ENCODE measurements at regions not wholly inside any gene's neighbourhood (a gene's known extent, or its start where the extent isn't known, plus 50 kb on each side); places are given as distances from the start of the nearest gene placed in this dataset.

- DNase-seq (ENCODE audit: low read depth in 4 of 4, low spot score in 1 of 4) = no peak
Observed at GRCh38 chr10:64067859-64068258, 546.7 kb downstream of the REEP3 start.

GRCh38 chr10:64070241-64070640 is 549.0 kb downstream of the REEP3 start:
- DNase-seq (ENCODE audit: low read depth in 4 of 4, low spot score in 1 of 4) = no peak

GRCh38 chr10:64071218-64071617 is 550.0 kb downstream of the REEP3 start:
- DNase-seq (ENCODE audit: low read depth in 4 of 4, low spot score in 1 of 4) = no peak

GRCh38 chr10:64075604-64076003 is 554.4 kb downstream of the REEP3 start:
- no peak for DNase-seq (ENCODE audit: low read depth in 4 of 4, low spot score in 1 of 4)

- DNase-seq (ENCODE audit: low read depth in 4 of 4, low spot score in 1 of 4) = no peak
Observed at GRCh38 chr10:64076322-64076940, 555.2 kb downstream of the REEP3 start.

GRCh38 chr10:64079341-64079740 is 558.1 kb downstream of the REEP3 start:
- DNase-seq (ENCODE audit: low read depth in 4 of 4, low spot score in 1 of 4) = no peak

- DNase-seq (ENCODE audit: low read depth in 4 of 4, low spot score in 1 of 4) = no peak
Observed at GRCh38 chr10:64080071-64080470, 558.9 kb downstream of the REEP3 start.

GRCh38 chr10:64081947-64082482 is 560.8 kb downstream of the REEP3 start:
- no peak for DNase-seq (ENCODE audit: low read depth in 4 of 4, low spot score in 1 of 4)

GRCh38 chr10:64086083-64086767 is 565.0 kb downstream of the REEP3 start:
- no peak for DNase-seq (ENCODE audit: low read depth in 4 of 4, low spot score in 1 of 4)

- DNase-seq (ENCODE audit: low read depth in 4 of 4, low spot score in 1 of 4) = no peak
Observed at GRCh38 chr10:64089648-64090047, 568.4 kb downstream of the REEP3 start.

GRCh38 chr10:64090865-64091264 is 569.7 kb downstream of the REEP3 start:
- DNase-seq (ENCODE audit: low read depth in 4 of 4, low spot score in 1 of 4) = no peak

- no peak for DNase-seq (ENCODE audit: low read depth in 4 of 4, low spot score in 1 of 4)
Observed at GRCh38 chr10:64091897-64092296, 570.7 kb downstream of the REEP3 start.

GRCh38 chr10:64093304-64093703 is 572.1 kb downstream of the REEP3 start:
- no peak for DNase-seq (ENCODE audit: low read depth in 4 of 4, low spot score in 1 of 4)

GRCh38 chr10:64093946-64094535 is 572.8 kb downstream of the REEP3 start:
- no peak for DNase-seq (ENCODE audit: low read depth in 4 of 4, low spot score in 1 of 4)

GRCh38 chr10:64096941-64097340 is 575.7 kb downstream of the REEP3 start:
- no peak for DNase-seq (ENCODE audit: low read depth in 4 of 4, low spot score in 1 of 4)

- DNase-seq (ENCODE audit: low read depth in 4 of 4, low spot score in 1 of 4) = no peak
Observed at GRCh38 chr10:64097391-64098122, 576.4 kb downstream of the REEP3 start.

GRCh38 chr10:64098994-64099393 is 577.8 kb downstream of the REEP3 start:
- DNase-seq (ENCODE audit: low read depth in 4 of 4, low spot score in 1 of 4) = no peak

GRCh38 chr10:64101606-64102263 is 580.5 kb downstream of the REEP3 start:
- no peak for DNase-seq (ENCODE audit: low read depth in 4 of 4, low spot score in 1 of 4)

GRCh38 chr10:64102264-64102633 is 581.0 kb downstream of the REEP3 start:
- DNase-seq (ENCODE audit: low read depth in 4 of 4, low spot score in 1 of 4) = no peak

- no peak for DNase-seq (ENCODE audit: low read depth in 4 of 4, low spot score in 1 of 4)
Observed at GRCh38 chr10:64102916-64103315, 581.7 kb downstream of the REEP3 start.

Data from stimulated activated CD4-positive, alpha-beta T cell treated with anti-CD3 and anti-CD28 coated beads, Interleukin-1b, Interleukin-23, amount 100 ng/mL, for 24 hours (primary cell).